ENCODE measurements at regions not wholly inside any gene's neighbourhood (a gene's known extent, or its start where the extent isn't known, plus 50 kb on each side); places are given as distances from the start of the nearest gene placed in this dataset. TPM values are rescaled to one million over a fixed set of nuclear protein-coding genes. Genes with fewer than 3 reads are reported as not detected.

DNA sequence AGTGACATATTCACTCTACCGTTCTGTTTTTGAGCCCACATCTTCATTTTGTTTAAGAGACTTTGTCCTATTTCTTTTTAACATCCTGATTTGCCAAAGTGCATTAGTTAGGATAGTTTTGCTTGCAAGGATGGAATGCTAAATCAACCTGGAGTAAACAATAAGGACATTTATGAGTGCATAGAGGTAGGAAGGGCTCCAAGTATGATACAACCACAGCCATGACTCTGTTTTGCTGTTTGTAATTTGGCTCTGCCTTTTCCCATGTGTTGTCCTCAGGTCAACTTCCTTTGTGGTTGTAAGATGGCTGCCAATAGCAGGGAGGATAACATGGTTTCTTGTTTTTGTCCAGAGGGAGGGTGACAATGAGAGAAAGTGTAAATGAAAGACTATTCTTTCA, 66.4 kb upstream of the GOLIM4 start:
- ATAC-seq = no peak
- DNase-seq = no peak
- H3K27ac Mint-ChIP-seq = no peak overlapping the region

GRCh38 chr3:168161696-168162095, 66.0 kb upstream of the GOLIM4 start:
- H3K36me3 Mint-ChIP-seq = no peaks in the 10 kb centered on the region
- H3K9me3 Mint-ChIP-seq = no peaks in the 10 kb centered on the region
- H3K4me1 Mint-ChIP-seq = no peaks in the 10 kb centered on the region
- ATAC-seq (no peak), DNase-seq (no peak)
- H3K27me3 Mint-ChIP-seq = peaks cover 2 to 19% (median 6%) of the 10 kb centered on the region in 5 donors
- no peak overlapping the region for H3K4me3 Mint-ChIP-seq
- POLR2A ChIA-PET = no interaction called here
- H3K27ac Mint-ChIP-seq = no peak overlapping the region

More for the DNA sequence above, 66.4 kb upstream of the GOLIM4 start:
- POLR2A ChIA-PET = no interaction called here
- Mint-ChIP-seq H3K9me3 (no peaks in the 10 kb centered on the region), H3K27me3 (peaks cover 2 to 14% (median 5%) of the 10 kb centered on the region in 5 donors), H3K36me3 (no peaks in the 10 kb centered on the region), H3K4me1 (no peaks in the 10 kb centered on the region), H3K4me3 (no peak overlapping the region)

DNA sequence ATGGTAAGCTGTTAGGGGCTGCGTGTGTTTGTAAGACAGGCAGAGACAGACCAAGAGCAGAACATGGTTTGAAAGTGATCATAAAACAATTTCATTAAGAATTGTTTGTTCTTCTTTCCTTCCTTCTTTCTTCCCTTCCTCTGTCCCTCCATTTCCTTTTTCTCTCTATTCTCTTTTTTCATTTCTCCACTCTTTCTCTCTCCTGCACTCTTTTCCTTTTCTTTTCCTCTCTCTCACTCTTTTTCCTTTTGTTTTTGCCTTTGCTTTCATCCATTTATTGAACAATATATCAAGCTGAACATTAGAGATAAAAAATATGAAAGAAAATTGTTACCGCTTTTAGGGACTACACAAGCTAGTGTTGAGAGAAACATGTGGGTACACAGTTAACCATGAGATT, 62.2 kb upstream of the GOLIM4 start:
- no peak for ATAC-seq
- Mint-ChIP-seq H3K4me3 (no peak overlapping the region), H3K27me3 (peaks cover 8 to 25% (median 11%) of the 10 kb centered on the region in 5 donors), H3K9me3 (peaks cover 0 to 18% (median 9%) of the 10 kb centered on the region in 9 donors), H3K4me1 (no peaks in the 10 kb centered on the region), H3K36me3 (peaks cover 0 to 8% (median 0%) of the 10 kb centered on the region in 3 donors), H3K27ac (no peak overlapping the region)
- no peak for DNase-seq
- POLR2A ChIA-PET = no interaction called here

DNA sequence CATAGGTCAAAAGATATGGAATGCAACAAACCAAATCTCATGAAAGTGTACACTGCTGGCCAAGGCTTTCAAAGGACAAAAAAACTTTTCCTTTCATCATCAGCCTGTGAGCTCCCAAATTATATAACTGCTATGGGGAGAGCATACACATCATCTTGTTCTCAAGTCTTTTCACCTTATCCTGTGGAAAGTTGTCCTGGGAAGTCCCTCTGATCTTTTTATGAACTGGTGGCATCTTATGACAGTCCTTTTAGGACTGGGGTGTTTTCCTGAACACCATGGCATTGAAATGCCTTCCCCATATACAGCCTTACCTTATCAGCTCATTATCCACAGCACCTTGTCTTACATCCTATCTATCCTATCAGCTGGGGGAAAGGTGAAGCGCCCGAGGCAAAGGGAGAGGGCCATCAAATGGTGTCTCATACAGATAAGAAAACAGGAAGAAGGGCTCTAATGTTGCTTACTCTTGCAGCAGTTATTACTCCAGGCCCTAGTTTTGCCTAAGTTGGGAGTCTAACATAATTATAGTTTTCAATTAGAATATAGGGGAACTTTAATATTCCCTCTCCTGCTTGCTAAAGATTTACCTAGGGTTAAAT, 61.5 kb upstream of the GOLIM4 start:
- Mint-ChIP-seq H3K4me1 (no peaks in the 10 kb centered on the region), H3K4me3 (no peak overlapping the region), H3K27ac (peak overlapping the region in 1 of 10 donors; percentile 57), H3K27me3 (peaks cover 8 to 27% (median 11%) of the 10 kb centered on the region in 5 donors), H3K9me3 (peaks cover 0 to 25% (median 11%) of the 10 kb centered on the region in 9 donors), H3K36me3 (peaks cover 0 to 11% (median 0%) of the 10 kb centered on the region in 3 donors)
- POLR2A ChIA-PET = no interaction called here
- DNase-seq = no peak
- no peak for ATAC-seq

DNA sequence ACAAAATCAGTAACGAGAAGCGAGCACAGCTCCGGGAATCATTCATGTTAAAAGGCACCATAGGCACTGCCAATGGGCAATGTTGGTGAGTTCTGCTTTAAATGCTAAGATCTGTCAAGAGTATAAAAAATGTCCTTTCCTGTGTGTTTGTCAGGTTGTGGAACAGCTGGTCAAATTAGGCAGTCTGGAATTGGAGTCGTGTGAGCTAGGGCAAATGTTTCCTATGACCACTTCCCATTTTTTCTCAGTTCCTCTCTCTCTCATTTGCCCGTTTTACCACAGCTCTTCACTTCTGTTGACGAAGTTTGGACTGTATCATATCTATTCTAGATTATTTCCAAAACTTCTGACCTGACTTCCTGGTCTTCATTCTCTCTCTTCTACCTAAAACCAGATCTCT, 60.8 kb upstream of the GOLIM4 start:
- H3K4me3 Mint-ChIP-seq = no peak overlapping the region

DNA sequence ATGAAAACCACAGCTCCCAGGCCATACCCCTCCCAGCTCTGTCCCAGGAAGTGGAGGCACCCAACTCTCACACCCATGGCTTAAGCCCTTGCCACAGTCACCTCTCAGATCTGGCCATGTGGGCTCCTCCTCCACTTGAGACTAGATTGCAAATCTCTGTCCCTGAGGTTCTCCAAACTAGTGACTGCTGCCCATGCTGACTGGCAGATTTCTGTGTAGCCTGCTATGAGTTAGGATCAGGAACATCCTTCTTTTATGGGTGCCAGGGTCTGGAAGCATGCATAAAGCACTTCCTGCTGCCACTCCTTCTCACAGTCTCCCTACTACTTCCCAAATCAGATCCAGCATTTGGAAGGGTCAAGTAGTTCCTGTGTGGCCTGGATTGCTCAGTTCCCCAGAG, 59.6 kb upstream of the GOLIM4 start:
- peaks cover 0 to 20% (median 0%) of the 10 kb centered on the region in 3 donors for H3K36me3 Mint-ChIP-seq
- no peak for ATAC-seq
- DNase-seq = no peak
- H3K4me3 Mint-ChIP-seq = no peak overlapping the region
- H3K27ac Mint-ChIP-seq = no peak overlapping the region
- POLR2A ChIA-PET = no interaction called here
- H3K9me3 Mint-ChIP-seq = peaks cover 0 to 36% (median 21%) of the 10 kb centered on the region in 9 donors
- H3K4me1 Mint-ChIP-seq = no peaks in the 10 kb centered on the region
- H3K27me3 Mint-ChIP-seq = peaks cover 8 to 34% (median 12%) of the 10 kb centered on the region in 5 donors

More for the DNA sequence above, 60.8 kb upstream of the GOLIM4 start:
- Mint-ChIP-seq H3K27ac (no peak overlapping the region), H3K36me3 (peaks cover 0 to 18% (median 0%) of the 10 kb centered on the region in 3 donors), H3K27me3 (peaks cover 8 to 34% (median 11%) of the 10 kb centered on the region in 5 donors), H3K4me1 (no peaks in the 10 kb centered on the region), H3K9me3 (peaks cover 0 to 32% (median 19%) of the 10 kb centered on the region in 9 donors)
- ATAC-seq (no peak), DNase-seq (no peak)
- POLR2A ChIA-PET = no interaction called here

- Mint-ChIP-seq H3K9me3 (peaks cover 0 to 36% (median 21%) of the 10 kb centered on the region in 9 donors), H3K36me3 (peaks cover 0 to 20% (median 0%) of the 10 kb centered on the region in 3 donors), H3K27ac (no peak overlapping the region), H3K27me3 (peaks cover 6 to 31% (median 15%) of the 10 kb centered on the region in 5 donors), H3K4me3 (no peak overlapping the region), H3K4me1 (no peaks in the 10 kb centered on the region)
- ATAC-seq (no peak), DNase-seq (no peak)
- POLR2A ChIA-PET = no interaction called here
These were observed 58.4 kb upstream of the GOLIM4 start for GRCh38 chr3:168154089-168154488.

- Mint-ChIP-seq H3K27ac (no peak overlapping the region), H3K27me3 (peaks cover 6 to 20% (median 10%) of the 10 kb centered on the region in 5 donors), H3K4me1 (no peaks in the 10 kb centered on the region), H3K4me3 (no peak overlapping the region), H3K36me3 (peaks cover 0 to 20% (median 0%) of the 10 kb centered on the region in 3 donors), H3K9me3 (peaks cover 0 to 36% (median 21%) of the 10 kb centered on the region in 9 donors)
- POLR2A ChIA-PET = no interaction called here
- ATAC-seq = no peak
- DNase-seq = no peak
These were observed 56.4 kb upstream of the GOLIM4 start for GRCh38 chr3:168152149-168152548.

Small RNAs in the stretch of these regions (microRNA-seq; reads per million reads assigned to microRNA genes)
- not detected for gene MIR551B (ENCODE audit: borderline microRNAs expressed)
